Embryonic facial prominence (tissue), 1 donor: ENCODE measurements at regions not wholly inside any gene's neighbourhood (a gene's known extent, or its start where the extent isn't known, plus 50 kb on each side); places are given as distances from the start of the nearest gene placed in this dataset.
"Not testable (repeated sequence)": the region's sequence is repeated elsewhere in the genome, so short reads cannot be mapped to it uniquely, and the experiment has no call there.

Experiments used
- DNase-seq: peaks from one replicate; pipeline ENCODE4 v3.0.0-alpha.2; 2016; ENCODE audit errors: extremely low spot score

DNA sequence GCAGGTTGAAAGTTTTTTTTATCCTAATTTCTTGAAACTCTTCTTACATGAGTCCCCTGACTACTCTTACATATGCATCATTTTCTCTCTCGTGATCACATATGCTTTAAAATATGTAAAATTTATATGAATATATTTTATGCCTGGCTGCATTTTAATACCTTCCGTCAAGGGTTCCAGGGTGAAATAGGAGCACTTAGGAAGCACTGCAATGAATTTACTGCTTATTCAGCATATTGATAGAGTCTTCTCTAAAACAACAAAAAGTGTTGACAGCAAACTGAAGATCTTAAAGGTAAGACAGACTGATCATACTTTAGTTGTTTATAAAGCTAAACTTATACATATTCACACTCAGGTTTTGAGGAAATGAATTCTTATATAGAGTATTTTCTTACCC lies 1191.6 kb upstream of the CRIM1 start:
- DNase-seq: no peak

DNA sequence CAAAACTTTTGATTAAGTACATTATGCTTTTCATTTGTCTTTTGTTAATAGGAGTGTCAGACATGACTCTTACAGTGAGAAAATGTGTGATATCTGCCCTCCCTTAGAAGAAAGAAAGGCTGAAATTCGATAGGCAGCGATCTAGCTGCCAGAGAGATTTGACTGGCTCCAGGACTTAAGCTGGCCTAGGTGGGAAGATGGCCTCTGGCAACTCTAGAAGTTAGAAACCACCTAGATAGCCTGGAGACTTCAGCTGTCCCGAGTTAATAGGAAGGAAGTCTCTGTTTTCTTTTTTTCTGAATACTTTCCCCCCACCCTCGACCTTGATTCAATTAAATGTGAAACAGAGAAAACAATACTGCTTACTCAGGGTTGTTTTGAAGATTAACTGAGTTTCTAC lies 1194.7 kb upstream of the CRIM1 start:
- no peak for DNase-seq

DNA sequence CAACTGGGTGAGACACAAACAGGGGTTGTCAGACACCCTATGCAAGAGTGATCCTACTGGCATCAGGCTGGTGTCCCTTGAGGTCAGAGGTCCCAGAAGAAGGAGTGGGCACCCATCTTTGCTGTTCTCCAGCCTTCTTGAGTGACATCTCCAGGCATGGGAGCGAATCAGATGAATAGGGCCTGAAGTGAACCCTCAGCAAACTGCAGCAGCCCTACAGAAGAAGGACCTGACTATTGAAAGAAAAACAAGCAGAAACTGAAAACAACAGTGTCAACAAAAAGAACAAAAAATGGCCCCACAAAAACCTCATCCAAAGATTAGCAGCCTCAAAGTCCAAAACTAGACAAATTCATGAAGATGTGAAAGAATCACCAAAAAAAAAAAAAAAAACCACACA lies 1229.7 kb upstream of the CRIM1 start:
- no peak for DNase-seq

DNA sequence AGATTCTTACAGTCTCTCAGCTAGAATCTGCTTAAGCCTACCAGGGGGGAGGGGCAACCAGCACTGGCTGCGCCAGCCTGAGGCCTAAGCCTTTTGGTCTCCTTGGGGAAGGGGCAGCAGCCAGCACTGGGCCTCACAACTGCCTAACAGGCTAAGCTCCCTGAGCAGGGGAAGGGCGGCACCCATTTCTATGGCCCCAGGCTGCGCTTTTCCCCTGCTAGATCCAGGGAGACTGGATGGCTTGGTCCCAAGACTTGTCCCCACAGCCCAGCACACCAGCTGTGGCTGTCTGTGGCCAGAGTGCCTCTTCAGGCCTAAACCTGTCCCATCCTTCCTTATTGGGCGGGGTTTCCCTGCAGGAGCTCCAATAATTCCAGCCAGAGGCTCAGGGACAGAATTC lies 1230.3 kb upstream of the CRIM1 start:
- DNase-seq: no peak

DNA sequence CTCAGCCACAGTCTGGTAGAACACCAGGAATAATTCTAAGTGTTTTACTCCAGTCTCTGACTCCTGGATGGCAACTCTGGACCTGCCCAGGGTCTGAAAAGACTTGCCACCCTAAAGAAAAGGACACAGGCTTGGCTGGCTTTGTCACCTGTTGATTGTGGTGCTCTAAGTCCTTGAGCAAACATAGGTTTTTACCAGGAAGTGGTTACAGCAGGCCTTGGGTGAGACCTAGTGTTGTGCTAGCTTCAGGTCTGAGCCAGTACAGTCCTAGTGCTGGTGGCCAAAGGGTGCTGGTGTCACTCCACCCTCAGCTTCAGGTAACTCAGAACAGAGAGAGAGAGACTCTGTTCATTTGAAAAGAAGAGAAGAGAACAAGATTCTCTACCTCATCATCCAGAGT lies 1239.4 kb upstream of the CRIM1 start:
- no peak for DNase-seq

DNA sequence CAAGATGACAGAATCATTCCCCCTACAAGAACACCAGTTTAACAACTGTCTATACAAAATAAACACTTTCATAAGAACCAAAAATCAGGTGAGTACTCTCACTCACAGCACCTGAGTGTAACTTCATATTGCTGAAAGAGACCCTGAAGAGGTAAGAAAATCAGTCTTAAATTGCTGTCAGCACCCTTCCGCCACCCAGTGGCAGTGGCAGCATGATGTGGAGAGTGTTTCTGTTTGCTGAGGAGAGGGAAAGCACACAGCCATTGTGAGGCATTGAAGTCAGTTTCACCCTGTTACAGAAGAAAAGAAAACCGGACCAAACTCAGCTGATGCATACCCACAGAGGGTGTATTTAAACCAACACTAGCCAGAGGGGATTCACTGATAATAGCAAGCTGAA lies 1240.8 kb upstream of the CRIM1 start:
- no peak for DNase-seq

DNA sequence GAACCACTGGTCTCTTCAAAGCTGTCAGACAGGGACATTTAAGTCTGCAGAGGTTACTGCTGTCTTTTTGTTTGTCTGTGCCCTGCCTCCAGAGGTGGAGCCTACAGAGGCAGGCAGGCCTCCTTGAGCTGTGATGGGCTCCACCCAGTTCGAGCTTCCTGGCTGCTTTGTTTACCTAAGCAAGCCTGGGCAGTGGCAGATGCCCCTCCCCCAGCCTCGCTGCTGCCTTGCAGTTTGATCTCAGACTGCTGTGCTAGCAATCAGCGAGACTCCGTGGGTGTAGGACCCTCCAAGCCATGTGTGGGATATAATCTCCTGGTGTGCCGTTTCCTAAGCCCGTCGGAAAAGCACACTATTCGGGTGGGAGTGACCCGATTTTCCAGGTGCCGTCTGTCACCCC lies 1243.2 kb upstream of the CRIM1 start:
- DNase-seq: not testable (repeated sequence)

DNA sequence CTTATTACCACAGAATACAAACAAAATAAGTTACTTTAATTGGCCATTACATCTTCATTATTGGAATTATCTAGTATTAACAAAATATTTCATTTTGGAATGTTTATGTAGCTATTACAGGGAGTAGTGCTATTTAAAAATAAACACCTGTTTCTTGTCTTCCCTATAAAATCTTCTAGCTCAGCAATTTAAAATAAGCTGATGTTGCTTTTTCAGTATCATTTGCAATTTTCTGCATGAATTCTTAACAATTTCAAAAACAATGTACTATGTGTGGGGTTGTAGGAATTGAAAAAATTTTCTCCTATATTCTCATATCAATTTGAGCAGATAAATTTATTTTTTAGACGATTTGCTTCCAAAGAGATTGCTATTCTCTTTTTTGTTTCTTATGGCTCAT lies 1251.3 kb upstream of the CRIM1 start:
- no peak for DNase-seq

DNA sequence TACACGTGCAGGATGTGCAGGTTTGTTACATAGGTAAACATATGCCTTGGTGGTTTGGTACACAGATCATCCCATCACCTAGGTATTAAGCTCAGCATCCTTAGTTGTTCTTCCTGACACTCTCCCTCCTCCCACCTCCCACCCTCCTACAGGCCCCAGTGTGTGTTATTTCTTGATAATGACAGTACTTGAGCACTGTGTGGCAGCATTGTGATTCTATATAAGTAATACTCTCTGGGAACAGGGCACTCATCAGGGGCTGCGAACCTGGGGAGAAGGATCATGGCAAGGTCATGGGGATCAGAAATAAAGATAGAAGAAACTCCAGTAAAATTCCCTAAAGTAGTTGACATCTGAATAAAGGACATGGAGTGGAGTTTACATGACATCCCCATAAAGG lies 1256.2 kb upstream of the CRIM1 start:
- DNase-seq: no peak

DNA sequence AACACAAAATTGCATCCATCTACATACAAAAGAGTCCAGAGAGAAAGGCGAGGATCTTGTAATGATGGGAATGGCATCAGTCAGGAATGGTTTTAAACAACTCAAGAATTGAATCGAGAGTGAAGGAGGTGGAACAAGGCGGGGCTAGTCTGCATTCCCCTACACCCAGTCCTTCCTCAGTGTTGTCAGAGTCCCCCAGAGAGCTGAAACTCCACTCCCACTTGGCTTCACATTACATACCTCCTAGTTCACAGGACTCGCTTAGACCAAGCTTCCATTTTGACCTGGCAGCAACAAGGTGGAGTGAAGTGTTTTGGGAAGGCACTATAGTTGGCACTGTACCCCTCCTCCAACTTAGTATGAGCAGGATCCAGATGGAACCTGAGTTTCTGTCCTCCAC lies 1273.5 kb upstream of the CRIM1 start:
- no peak for DNase-seq

DNA sequence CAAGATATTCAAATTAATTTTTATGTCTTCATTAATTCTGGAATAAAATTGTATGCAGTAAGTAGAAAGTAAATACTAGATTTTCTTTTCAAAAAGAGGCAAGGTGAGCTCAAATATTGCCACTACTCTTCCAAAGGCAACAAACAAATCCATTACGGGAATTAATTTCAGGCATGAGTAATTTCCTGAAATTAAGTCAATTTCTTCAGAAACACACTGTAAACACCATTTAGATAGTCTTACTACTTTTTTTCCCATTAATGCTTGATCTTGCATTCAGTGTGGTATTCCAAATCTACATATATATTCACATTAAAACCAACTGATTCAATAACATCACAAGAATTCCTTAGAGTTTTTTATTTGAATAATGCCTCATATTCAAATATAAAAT lies 1274.0 kb upstream of the CRIM1 start:
- DNase-seq: no peak

DNA sequence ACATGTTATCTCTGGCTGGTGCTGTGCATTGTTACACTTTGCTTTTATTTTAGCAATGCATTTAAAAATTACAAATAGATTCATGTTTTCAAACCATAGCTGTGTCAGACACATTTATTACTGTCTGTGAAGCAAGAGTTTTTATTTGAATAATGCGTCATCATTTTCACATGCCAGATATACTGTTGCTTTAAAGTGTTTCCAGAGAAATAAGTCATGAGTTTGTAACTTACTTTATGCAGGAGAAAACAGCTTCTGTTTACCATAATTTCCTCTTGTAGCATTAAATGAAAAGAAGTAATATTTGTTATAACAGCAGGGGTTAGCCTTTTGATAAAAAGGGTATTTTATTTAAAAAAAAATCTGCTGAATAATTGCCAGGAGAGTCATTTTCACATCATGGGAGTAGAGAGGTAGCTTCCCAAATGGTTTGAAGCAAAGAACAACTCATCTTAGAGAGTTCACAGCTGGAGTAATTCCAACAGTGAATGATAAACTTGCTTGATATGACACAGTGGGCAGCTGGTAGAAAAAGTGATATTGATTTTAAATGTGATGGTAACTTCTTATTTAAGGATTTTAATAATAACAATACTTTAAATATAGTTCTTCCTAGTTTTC lies 1274.5 kb upstream of the CRIM1 start:
- no peak for DNase-seq

DNA sequence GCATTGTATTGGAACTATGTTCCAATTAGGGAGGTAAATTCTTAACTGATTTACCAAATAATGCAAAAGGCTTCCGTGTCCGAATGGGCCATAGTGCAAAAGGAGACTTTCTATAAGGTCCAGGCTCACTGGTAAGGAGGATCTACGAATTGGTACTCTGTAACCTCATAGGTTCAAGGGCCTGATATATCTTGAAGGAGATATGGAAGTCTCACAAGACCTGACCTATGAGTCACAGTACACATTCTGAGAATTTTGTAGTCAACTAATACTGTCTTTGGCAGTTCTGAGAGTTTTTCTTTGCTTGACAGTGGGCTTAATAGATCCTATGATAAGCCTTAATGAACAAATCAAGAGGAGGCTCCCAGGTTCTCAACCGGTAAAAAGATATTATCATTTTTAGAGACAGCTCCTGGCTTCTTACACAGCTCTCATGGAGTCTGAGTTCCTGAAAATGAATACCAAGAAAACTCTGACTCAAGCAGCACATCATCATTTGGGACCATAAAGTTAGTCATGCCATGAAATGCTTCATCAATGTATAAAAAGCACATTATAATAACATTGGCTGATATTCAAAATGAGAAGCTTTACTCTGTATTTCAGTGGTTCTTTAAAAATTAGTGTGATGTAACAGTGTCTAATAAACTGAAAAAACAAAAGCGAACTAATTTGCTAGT lies 1275.2 kb upstream of the CRIM1 start:
- no peak for DNase-seq

DNA sequence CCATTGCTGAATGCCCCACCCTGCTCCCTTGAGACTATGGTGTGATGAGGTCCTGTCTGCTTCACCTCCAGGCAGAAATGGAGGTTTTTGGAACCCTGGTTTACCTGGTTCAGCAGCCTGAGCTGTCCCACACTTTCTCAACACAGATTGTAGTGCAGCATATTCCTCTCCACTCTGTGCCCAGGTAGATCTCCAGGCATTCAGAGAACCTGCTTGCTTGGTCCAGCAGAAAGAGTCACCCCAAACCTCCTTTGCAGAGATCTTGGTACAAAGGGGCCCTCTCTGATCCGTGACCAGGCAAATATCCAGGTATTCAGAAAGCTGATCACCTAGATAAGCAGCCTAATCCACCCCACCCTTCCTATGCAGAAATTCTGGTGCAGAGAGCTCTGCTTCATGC lies 1288.2 kb upstream of the CRIM1 start:
- DNase-seq: no peak

DNA sequence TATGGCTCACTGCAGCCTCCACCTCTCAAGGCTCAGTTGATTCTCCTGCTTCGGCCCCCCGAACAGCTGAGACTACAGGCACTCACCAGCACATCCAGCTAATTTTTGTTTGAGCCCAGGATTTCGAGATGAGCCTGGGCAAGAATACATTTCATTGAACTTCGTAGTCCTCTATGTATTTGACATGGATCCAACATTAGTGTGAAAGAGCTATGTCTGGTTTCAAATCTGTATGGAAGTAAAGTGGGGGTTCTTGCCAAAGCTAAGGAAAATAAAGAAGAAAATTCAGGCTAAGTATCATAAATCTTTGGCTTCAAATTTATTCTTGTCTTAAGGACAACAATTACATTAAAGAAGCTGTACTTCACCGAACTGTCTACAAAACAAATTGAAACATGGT lies 1291.7 kb upstream of the CRIM1 start:
- no peak for DNase-seq

DNA sequence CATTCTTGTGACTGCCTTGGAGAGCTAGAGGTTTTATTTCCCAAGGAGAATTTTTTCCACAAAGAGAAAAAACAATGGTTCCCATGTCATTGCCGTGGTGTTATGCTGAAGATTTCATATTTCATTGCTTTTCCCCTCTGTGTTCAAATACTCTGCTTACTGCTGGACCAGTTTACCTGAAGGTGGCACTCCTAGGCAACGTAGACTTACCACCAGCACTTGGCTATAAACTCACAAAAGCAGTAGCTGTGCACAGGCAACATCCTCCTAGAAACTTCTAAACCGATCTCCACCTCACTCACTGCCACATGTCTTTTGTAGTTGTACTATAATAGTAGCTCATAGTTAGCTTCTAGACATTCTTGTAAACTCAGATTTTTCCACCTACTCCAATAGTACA lies 1319.7 kb upstream of the CRIM1 start:
- DNase-seq: no peak

DNA sequence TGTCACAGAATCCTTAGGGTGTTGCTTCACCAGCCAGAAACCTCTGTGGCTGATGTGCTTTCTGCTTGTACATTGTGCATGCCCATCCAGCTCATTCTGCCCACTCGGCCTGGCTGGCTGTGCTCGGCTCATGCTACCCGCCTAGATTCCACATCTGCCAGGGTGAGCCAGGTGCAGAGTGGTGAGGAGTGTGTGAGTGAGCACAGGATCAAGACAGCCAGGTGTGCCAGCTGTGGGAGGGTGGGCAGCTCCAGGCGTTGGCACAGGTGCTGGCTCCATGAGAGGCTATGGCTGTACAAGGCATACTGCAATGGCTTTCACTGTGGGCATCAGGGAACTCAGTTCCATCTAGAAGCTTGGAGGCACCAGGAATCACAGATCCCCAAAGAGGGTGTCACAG lies 1321.8 kb upstream of the CRIM1 start:
- DNase-seq: no peak

DNA sequence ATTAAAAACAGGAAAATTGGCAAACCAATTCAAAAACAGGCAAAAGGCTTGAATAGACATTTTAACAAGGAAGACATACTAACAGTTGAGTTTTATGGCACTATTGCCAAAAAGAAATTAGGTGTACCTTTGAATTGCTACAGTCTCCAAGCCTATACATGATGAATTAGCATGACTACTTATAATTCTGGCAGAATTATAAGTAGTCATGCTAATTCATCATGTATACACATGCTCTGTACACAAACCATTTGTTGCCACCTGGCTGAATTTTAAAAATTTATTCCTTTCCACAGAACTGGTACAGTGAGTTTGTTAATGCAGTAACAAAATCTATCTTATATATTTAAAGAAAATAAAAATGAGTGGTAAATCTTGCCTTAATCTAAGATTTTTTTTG lies 1332.0 kb upstream of the CRIM1 start:
- no peak for DNase-seq

DNA sequence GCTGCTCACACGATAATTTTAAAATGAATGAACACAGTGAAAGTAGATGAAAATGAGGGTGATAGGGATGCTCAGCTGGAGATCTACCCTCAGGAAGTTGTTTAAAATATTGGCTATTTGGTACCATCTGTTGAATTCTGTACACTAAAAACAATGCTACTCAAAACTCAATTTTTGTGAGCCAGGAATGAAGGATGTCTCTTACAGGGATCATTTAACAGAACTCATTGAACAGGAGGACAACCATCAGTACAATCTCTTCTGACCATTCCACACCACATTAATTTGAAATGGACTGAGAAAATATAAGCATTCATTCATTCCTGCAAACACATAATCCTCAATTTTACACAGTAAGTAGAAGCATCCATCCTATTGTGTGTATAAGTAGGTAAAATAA lies 1355.1 kb upstream of the CRIM1 start:
- DNase-seq: no peak

DNA sequence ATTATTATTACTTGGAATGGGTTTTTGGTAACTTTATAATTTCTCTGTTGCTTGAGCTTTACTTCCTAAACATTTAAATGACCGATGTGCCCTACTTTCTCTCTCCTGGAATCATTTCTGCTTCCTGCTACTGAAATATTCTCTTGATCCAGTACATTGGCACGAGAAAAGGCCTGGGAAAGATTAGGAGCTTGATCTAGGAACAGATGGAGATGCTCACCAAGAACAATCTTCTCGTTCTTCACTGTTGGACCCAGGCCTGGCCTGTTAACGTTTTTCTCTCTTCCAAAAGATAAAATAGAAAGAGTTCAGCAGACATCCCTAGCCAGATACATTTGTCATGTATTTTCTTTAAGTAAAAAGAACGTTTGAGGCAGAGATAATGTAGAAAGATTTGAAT lies 1356.8 kb upstream of the CRIM1 start:
- no peak for DNase-seq

DNA sequence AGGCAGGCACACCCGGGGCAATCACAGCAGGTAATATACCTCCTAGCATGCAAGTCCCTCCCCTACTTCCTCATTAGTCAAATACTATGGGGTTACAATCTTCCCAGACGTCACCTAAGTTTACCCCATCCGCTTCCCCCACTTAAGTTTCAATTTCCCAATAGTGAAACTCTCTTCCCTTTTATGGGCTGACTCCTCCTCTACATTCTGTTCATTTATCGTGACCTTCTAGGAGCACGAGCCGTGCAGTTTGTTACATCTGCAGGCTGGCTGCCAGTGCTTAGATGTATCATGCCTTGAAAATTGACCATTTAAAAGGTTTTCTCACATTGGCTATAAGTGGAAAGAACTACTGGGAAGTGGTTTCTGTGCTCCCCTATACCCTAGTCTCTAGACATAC lies 1357.8 kb upstream of the CRIM1 start:
- no peak for DNase-seq

DNA sequence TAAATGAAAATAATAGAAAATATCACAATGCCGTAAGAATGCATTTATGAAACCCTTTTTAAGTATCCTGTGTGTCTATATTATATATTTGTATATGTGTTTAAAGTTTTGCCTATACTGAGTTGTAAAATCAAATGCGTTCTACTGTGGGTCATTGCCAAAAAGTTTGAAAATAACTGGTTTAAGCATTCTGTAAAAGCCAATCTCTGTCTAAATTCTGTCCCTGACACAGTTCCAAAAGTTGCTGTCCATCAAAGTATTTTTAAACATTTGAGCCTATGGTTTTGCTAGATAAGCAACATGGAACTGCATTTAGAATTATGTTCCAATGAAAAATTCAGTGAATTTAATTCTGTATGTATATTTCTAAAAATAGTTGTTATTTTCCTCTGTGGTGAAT lies 1360.4 kb upstream of the CRIM1 start:
- DNase-seq: no peak

DNA sequence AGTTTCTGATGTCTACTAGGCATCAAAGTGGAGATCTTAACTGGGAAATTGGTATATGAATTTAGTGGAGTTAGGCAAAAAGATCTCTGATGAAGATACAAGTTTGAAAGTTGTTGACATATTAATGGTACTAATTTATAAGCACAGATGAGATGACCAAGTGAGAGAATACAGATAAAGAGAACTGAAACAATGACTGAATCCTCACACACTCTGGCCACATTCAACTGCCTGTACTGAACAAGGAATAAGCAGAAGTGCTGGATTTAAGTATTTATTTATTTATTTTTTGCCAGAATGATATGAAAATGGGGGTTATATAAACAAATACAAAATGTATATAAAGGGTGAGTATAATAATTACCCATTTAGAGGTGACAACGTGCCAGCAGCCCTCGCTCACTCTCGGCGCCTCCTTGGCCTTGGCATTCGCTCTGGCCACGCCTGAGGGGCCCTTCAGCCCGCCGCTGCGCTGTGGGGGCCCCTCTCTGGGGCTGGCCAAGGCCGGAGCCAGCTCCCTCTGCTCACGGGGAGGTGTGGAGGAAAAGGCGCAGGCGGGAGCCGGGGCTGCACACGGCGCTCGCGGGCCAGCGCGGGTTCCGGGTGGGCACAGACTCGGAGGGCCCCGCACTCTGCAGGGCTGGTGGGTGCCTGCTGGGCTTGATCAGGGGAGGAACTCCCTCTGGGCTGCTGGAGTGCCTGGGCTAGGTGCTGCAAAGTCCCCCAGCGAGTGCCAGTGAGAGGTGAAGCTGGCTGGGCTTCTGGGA lies 1363.9 kb upstream of the CRIM1 start:
- no peak for DNase-seq
